GM21423 (cell line): ENCODE measurements at regions not wholly inside any gene's neighbourhood (a gene's known extent, or its start where the extent isn't known, plus 50 kb on each side); places are given as distances from the start of the nearest gene placed in this dataset.
A peak's percentile ranks its signal among the peaks of the same experiment; 100 is the strongest.

Experiments
- ATAC-seq: cut with Tn5 transposase; IDR thresholded peaks from one replicate; pipeline ENCODE4 v1.9.1; 2021; ENCODE audit warnings: mild to moderate bottlenecking, moderate library complexity; ENCODE audit not compliant: unreplicated experiment

GRCh38 chr5:54695198-54695966 is 177.8 kb downstream of the SNX18 start:
- no peak for ATAC-seq

- ATAC-seq: no peak
These were observed 176.5 kb downstream of the SNX18 start for GRCh38 chr5:54693936-54694657.

- no peak for ATAC-seq
These were observed 175.1 kb downstream of the SNX18 start for GRCh38 chr5:54692631-54693030.

GRCh38 chr5:54691656-54692055 is 174.1 kb downstream of the SNX18 start:
- no peak for ATAC-seq

GRCh38 chr5:54689411-54690251 is 172.1 kb downstream of the SNX18 start:
- ATAC-seq: no peak

GRCh38 chr5:54680998-54681397 is 163.4 kb downstream of the SNX18 start:
- no peak for ATAC-seq

GRCh38 chr5:54679686-54680085 is 162.1 kb downstream of the SNX18 start:
- ATAC-seq: no peak

GRCh38 chr5:54678737-54679136 is 161.2 kb downstream of the SNX18 start:
- ATAC-seq: no peak

GRCh38 chr5:54676481-54677340 is 159.2 kb downstream of the SNX18 start:
- ATAC-seq: no peak

- peak; percentile 64 for ATAC-seq
These were observed 156.1 kb downstream of the SNX18 start for GRCh38 chr5:54673523-54674225.

GRCh38 chr5:54672871-54673270 is 155.3 kb downstream of the SNX18 start:
- no peak for ATAC-seq

- no peak for ATAC-seq
These were observed 154.1 kb downstream of the SNX18 start for GRCh38 chr5:54671681-54672080.

- no peak for ATAC-seq
These were observed 153.6 kb downstream of the SNX18 start for GRCh38 chr5:54671111-54671531.

GRCh38 chr5:54670281-54670680 is 152.7 kb downstream of the SNX18 start:
- no peak for ATAC-seq

GRCh38 chr5:54669845-54670244 is 152.3 kb downstream of the SNX18 start:
- no peak for ATAC-seq

GRCh38 chr5:54669285-54669684 is 151.7 kb downstream of the SNX18 start:
- no peak for ATAC-seq

- no peak for ATAC-seq
These were observed 150.5 kb downstream of the SNX18 start for GRCh38 chr5:54668096-54668495.

- ATAC-seq: no peak
These were observed 149.6 kb downstream of the SNX18 start for GRCh38 chr5:54667136-54667535.

- ATAC-seq: no peak
These were observed 146.3 kb downstream of the SNX18 start for GRCh38 chr5:54663866-54664265.

- ATAC-seq: no peak
These were observed 143.6 kb downstream of the SNX18 start for GRCh38 chr5:54661111-54661510.
